B cell (primary cell): ENCODE measurements at regions not wholly inside any gene's neighbourhood (a gene's known extent, or its start where the extent isn't known, plus 50 kb on each side); places are given as distances from the start of the nearest gene placed in this dataset.

Experiments
- CTCF ChIP-seq: fragments of 200-600 bp; IDR thresholded peaks from one replicate; pipeline ENCODE4 v1.8.0; 2022; ENCODE audit warnings: antibody characterized with exemption, mild to moderate bottlenecking
- EZH2 ChIP-seq: IDR thresholded peaks from 2 replicates; pipeline ENCODE4 v1.6.1; 2012; ENCODE audit warnings: borderline replicate concordance, low read depth, mild to moderate bottlenecking, moderate library complexity, low read length; ENCODE audit not compliant: insufficient read depth, poor library complexity, severe bottlenecking

- no peak for TF ChIP-seq CTCF
- TF ChIP-seq EZH2, result no peak
These were observed 242.3 kb upstream of the SP8 start for GRCh38 chr7:21029006-21029405.
